Stomach smooth muscle (tissue), 2 donors: ENCODE measurements at regions not wholly inside any gene's neighbourhood (a gene's known extent, or its start where the extent isn't known, plus 50 kb on each side); places are given as distances from the start of the nearest gene placed in this dataset.

Source experiments
- H3K27ac ChIP-seq: one replicate; pipeline ENCODE4 v1.7.0; 2013; ENCODE audit warnings: mild to moderate bottlenecking, low read length, inconsistent platforms
- H3K27me3 ChIP-seq, 2 donors: one replicate each; pipeline ENCODE4 v1.7.0; 2013; ENCODE audit warnings: low read length in 2 of 2; ENCODE audit not compliant: insufficient read depth in 2 of 2, control insufficient read depth in 1 of 2
- H3K36me3 ChIP-seq, 2 donors: one replicate each; pipeline ENCODE4 v1.7.0; 2013; ENCODE audit warnings: low read length in 2 of 2; ENCODE audit not compliant: control insufficient read depth in 2 of 2, insufficient read depth in 2 of 2
- H3K4me1 ChIP-seq: one replicate; pipeline ENCODE4 v1.7.0; 2013; ENCODE audit warnings: low read length; ENCODE audit not compliant: control insufficient read depth, insufficient read depth
- H3K4me3 ChIP-seq, 2 donors: one replicate each; pipeline ENCODE4 v1.7.0; 2013; ENCODE audit warnings: low read length in 2 of 2
- H3K9ac ChIP-seq, 2 donors: one replicate each; pipeline ENCODE4 v1.7.0; 2013; ENCODE audit warnings: low read length in 2 of 2, mild to moderate bottlenecking in 1 of 2
- H3K9me3 ChIP-seq, 2 donors: one replicate each; pipeline ENCODE4 v1.7.0; 2013; ENCODE audit warnings: low read length in 2 of 2; ENCODE audit not compliant: control insufficient read depth in 2 of 2
- donor health status: healthy.
- donor health status: Pancreatic carcinoma.

GRCh38 chr20:50327666-50328065 is 137.0 kb downstream of the CEBPB start:
- Histone ChIP-seq H3K27ac (no peak overlapping the region), H3K4me1 (peaks cover 3% of the 10 kb centered on the region), H3K27me3 (peaks cover 0 to 2% of the 10 kb centered on the region in 2 donors), H3K9me3 (no peaks in the 10 kb centered on the region), H3K36me3 (no peaks in the 10 kb centered on the region), H3K9ac (no peak overlapping the region), H3K4me3 (no peak overlapping the region)

GRCh38 chr20:50328222-50328979 is 137.8 kb downstream of the CEBPB start:
- H3K36me3 ChIP-seq = no peaks in the 10 kb centered on the region
- H3K27me3 ChIP-seq = peaks cover 0 to 2% of the 10 kb centered on the region in 2 donors
- H3K27ac ChIP-seq = no peak overlapping the region
- no peaks in the 10 kb centered on the region for H3K9me3 ChIP-seq
- H3K4me3 ChIP-seq = no peak overlapping the region
- H3K9ac ChIP-seq = no peak overlapping the region
- peaks cover 3% of the 10 kb centered on the region for H3K4me1 ChIP-seq

GRCh38 chr20:50328996-50329898 is 138.6 kb downstream of the CEBPB start:
- peaks cover 3% of the 10 kb centered on the region for H3K4me1 ChIP-seq
- H3K9ac ChIP-seq = no peak overlapping the region
- no peak overlapping the region for H3K4me3 ChIP-seq
- H3K27ac ChIP-seq = no peak overlapping the region
- H3K36me3 ChIP-seq = no peaks in the 10 kb centered on the region
- peaks cover 0 to 2% of the 10 kb centered on the region in 2 donors for H3K27me3 ChIP-seq
- no peaks in the 10 kb centered on the region for H3K9me3 ChIP-seq

- H3K4me1 ChIP-seq = peaks cover 3% of the 10 kb centered on the region
- H3K27ac ChIP-seq = no peak overlapping the region
- no peaks in the 10 kb centered on the region for H3K36me3 ChIP-seq
- no peak overlapping the region for H3K4me3 ChIP-seq
- H3K27me3 ChIP-seq = peaks cover 0 to 2% of the 10 kb centered on the region in 2 donors
- no peaks in the 10 kb centered on the region for H3K9me3 ChIP-seq
- no peak overlapping the region for H3K9ac ChIP-seq
Observed at GRCh38 chr20:50329981-50330503, 139.4 kb downstream of the CEBPB start.

- H3K9ac ChIP-seq = no peak overlapping the region
- no peak overlapping the region for H3K27ac ChIP-seq
- H3K9me3 ChIP-seq = no peaks in the 10 kb centered on the region
- no peak overlapping the region for H3K4me3 ChIP-seq
- no peaks in the 10 kb centered on the region for H3K36me3 ChIP-seq
- peaks cover 0 to 2% of the 10 kb centered on the region in 2 donors for H3K27me3 ChIP-seq
- no peaks in the 10 kb centered on the region for H3K4me1 ChIP-seq
Observed at GRCh38 chr20:50330504-50331313, 140.1 kb downstream of the CEBPB start.

- no peak overlapping the region for H3K27ac ChIP-seq
- H3K36me3 ChIP-seq = no peaks in the 10 kb centered on the region
- no peaks in the 10 kb centered on the region for H3K9me3 ChIP-seq
- no peak overlapping the region for H3K4me3 ChIP-seq
- H3K27me3 ChIP-seq = peaks cover 0 to 2% of the 10 kb centered on the region in 2 donors
- no peaks in the 10 kb centered on the region for H3K4me1 ChIP-seq
- no peak overlapping the region for H3K9ac ChIP-seq
Observed at GRCh38 chr20:50331469-50332363, 141.1 kb downstream of the CEBPB start.

GRCh38 chr20:50332491-50332980 is 141.9 kb downstream of the CEBPB start:
- Histone ChIP-seq H3K4me1 (no peaks in the 10 kb centered on the region), H3K9me3 (no peaks in the 10 kb centered on the region), H3K36me3 (no peaks in the 10 kb centered on the region), H3K9ac (no peak overlapping the region), H3K27ac (no peak overlapping the region), H3K27me3 (peaks cover 0 to 2% of the 10 kb centered on the region in 2 donors), H3K4me3 (no peak overlapping the region)

GRCh38 chr20:50333131-50333670 is 142.6 kb downstream of the CEBPB start:
- Histone ChIP-seq H3K9me3 (no peaks in the 10 kb centered on the region), H3K9ac (no peak overlapping the region), H3K27me3 (peaks cover 0 to 2% of the 10 kb centered on the region in 2 donors), H3K36me3 (no peaks in the 10 kb centered on the region), H3K4me1 (no peaks in the 10 kb centered on the region), H3K4me3 (no peak overlapping the region), H3K27ac (no peak overlapping the region)

- no peak overlapping the region for H3K27ac ChIP-seq
- no peak overlapping the region for H3K9ac ChIP-seq
- H3K4me1 ChIP-seq = no peaks in the 10 kb centered on the region
- H3K9me3 ChIP-seq = no peaks in the 10 kb centered on the region
- no peak overlapping the region for H3K4me3 ChIP-seq
- H3K27me3 ChIP-seq = peaks cover 0 to 2% of the 10 kb centered on the region in 2 donors
- no peaks in the 10 kb centered on the region for H3K36me3 ChIP-seq
Observed at GRCh38 chr20:50333812-50334211, 143.2 kb downstream of the CEBPB start.
